ENCODE measurements at regions not wholly inside any gene's neighbourhood (a gene's known extent, or its start where the extent isn't known, plus 50 kb on each side); places are given as distances from the start of the nearest gene placed in this dataset.

- no peak for DNase-seq
These were observed 66.7 kb upstream of the PDK4 start for GRCh38 chr7:95662987-95663386.

GRCh38 chr7:95660023-95660434 is 63.7 kb upstream of the PDK4 start:
- DNase-seq = no peak

DNA sequence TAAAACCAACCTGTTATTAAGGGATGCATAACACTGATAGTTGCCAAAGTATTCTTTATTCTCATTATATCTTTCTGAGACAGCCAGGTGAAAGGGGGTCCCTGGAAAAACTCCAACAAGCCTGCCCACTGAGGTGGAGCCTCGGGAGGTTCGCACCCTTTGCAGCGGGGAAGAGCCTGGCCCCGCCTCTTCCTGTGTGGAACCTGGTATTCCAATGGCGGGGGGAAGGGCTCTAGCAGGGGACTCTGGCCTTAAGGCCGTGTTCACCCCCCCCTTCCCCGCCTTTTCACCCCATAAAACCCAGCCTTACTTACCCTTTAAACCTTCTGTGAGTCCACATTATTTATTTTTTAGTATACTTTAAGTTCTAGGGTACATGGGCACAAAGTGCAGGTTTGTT is 62.4 kb upstream of the PDK4 start:
- no peak for DNase-seq

GRCh38 chr7:95649546-95649945 is 53.2 kb upstream of the PDK4 start:
- no peak for DNase-seq

DNA sequence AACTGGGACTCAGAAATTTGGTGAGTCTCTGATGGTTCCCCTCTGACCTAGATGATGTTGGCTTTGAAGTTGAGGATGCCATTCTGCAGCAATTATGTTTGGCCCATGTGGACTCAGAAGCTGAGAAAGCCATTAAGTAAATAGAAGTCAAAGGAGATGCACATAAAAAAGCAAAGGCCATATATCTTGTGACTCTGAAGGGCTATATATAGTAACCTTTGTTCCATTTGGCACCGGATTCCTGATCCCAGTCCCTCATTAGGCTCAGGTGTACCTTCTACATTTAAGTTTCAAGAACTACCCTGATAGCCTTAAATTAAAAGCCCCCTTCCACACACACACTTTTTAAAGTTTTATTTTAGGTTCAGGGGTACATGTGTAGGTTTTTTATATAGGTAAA is 50.0 kb upstream of the PDK4 start:
- DNase-seq = no peak
